ENCODE measurements at regions not wholly inside any gene's neighbourhood (a gene's known extent, or its start where the extent isn't known, plus 50 kb on each side); places are given as distances from the start of the nearest gene placed in this dataset.
"Not testable (repeated sequence)": the region's sequence is repeated elsewhere in the genome, so short reads cannot be mapped to it uniquely, and the experiment has no call there.

- Histone ChIP-seq H3K27ac (no peak overlapping the region), H3K27me3 (no peaks in the 10 kb centered on the region), H3K4me3 (no peak overlapping the region), H3K36me3 (replicated peaks in 1 of 2) (no peaks in the 10 kb centered on the region), H3K9me3 (replicated peaks in 1 of 3) (no peaks in the 10 kb centered on the region), H3K4me1 (replicated peaks in 1 of 2) (no peaks in the 10 kb centered on the region)
- 38 to 57% (median 53%) methylated on average over 2 of the region's 2 CpGs for WGBS, 4 donors
- DNase-seq: no peak
- TF ChIP-seq CTCF (IDR thresholded peaks at IDR 0.05): no peak
- no peak for TF ChIP-seq POLR2A (IDR thresholded peaks at IDR 0.05)
- intact Hi-C loops (cut with DNase I): no loop called here
These were observed 355.1 kb downstream of the PAX1 start for GRCh38 chr20:22060610-22061009.

GRCh38 chr20:22058746-22059145 lies 353.3 kb downstream of the PAX1 start:
- no peak overlapping the region for H3K27ac ChIP-seq
- intact Hi-C loops (cut with DNase I): no loop called here
- no peaks in the 10 kb centered on the region for H3K4me1 ChIP-seq (replicated peaks in 1 of 2)
- no peaks in the 10 kb centered on the region for H3K36me3 ChIP-seq (replicated peaks in 1 of 2)
- TF ChIP-seq POLR2A (IDR thresholded peaks at IDR 0.05) (no peak), CTCF (IDR thresholded peaks at IDR 0.05) (no peak)
- DNase-seq: no peak
- no peaks in the 10 kb centered on the region for H3K9me3 ChIP-seq (replicated peaks in 1 of 3)
- H3K4me3 ChIP-seq: no peak overlapping the region
- H3K27me3 ChIP-seq: no peaks in the 10 kb centered on the region

GRCh38 chr20:22055981-22056380 lies 350.5 kb downstream of the PAX1 start:
- Histone ChIP-seq H3K27me3 (no peaks in the 10 kb centered on the region), H3K4me1 (replicated peaks in 1 of 2) (no peaks in the 10 kb centered on the region), H3K36me3 (replicated peaks in 1 of 2) (no peaks in the 10 kb centered on the region), H3K27ac (no peak overlapping the region), H3K9me3 (replicated peaks in 1 of 3) (no peaks in the 10 kb centered on the region), H3K4me3 (no peak overlapping the region)
- DNase-seq: no peak
- no peak for TF ChIP-seq CTCF (IDR thresholded peaks at IDR 0.05)
- TF ChIP-seq POLR2A (IDR thresholded peaks at IDR 0.05): no peak
- intact Hi-C loops (cut with DNase I): no loop called here
- WGBS, 4 donors: 59 to 71% (median 65%) methylated on average over 1 of the region's 1 CpG

GRCh38 chr20:22052025-22052650 lies 346.7 kb downstream of the PAX1 start:
- no peak overlapping the region for H3K4me3 ChIP-seq
- no peak overlapping the region for H3K27ac ChIP-seq
- no peaks in the 10 kb centered on the region for H3K9me3 ChIP-seq (replicated peaks in 1 of 3)
- no peaks in the 10 kb centered on the region for H3K27me3 ChIP-seq
- intact Hi-C loops (cut with DNase I): no loop called here
- H3K4me1 ChIP-seq (replicated peaks in 1 of 2): no peaks in the 10 kb centered on the region
- no peaks in the 10 kb centered on the region for H3K36me3 ChIP-seq (replicated peaks in 1 of 2)
- DNase-seq: no peak
- 65 to 82% (median 76%) methylated on average over 1 of the region's 1 CpG for WGBS, 4 donors
- no peak for TF ChIP-seq POLR2A (IDR thresholded peaks at IDR 0.05)
- no peak for TF ChIP-seq CTCF (IDR thresholded peaks at IDR 0.05)

GRCh38 chr20:22045956-22046507 lies 340.6 kb downstream of the PAX1 start:
- H3K9me3 ChIP-seq (replicated peaks in 1 of 3); H3K27me3 ChIP-seq; H3K4me1 ChIP-seq (replicated peaks in 1 of 2); H3K36me3 ChIP-seq (replicated peaks in 1 of 2); H3K27ac ChIP-seq; DNase-seq; intact Hi-C loops (cut with DNase I); H3K4me3 ChIP-seq: not testable (repeated sequence)
- 50 to 70% (median 54%) methylated on average over 10 to 13 of the region's 13 CpGs for WGBS, 4 donors
